HS-27A (cell line): ENCODE measurements at regions not wholly inside any gene's neighbourhood (a gene's known extent, or its start where the extent isn't known, plus 50 kb on each side); places are given as distances from the start of the nearest gene placed in this dataset.
A peak's percentile ranks its signal among the peaks of the same experiment; 100 is the strongest.

Source experiments
- DNase-seq: peaks from one replicate; pipeline ENCODE4 v3.0.0-alpha.2; 2012; ENCODE audit warnings: low read depth, missing footprints

- no peak for DNase-seq
Measured at GRCh38 chr1:14100919-14101318, 400.9 kb downstream of the PRDM2 start.

GRCh38 chr1:14102180-14102579, 402.2 kb downstream of the PRDM2 start:
- DNase-seq, result no peak

GRCh38 chr1:14103878-14104430, 404.0 kb downstream of the PRDM2 start:
- DNase-seq, result no peak

GRCh38 chr1:14106126-14106525, 406.1 kb downstream of the PRDM2 start:
- no peak for DNase-seq

- DNase-seq, result no peak
Measured at GRCh38 chr1:14106679-14107313, 406.8 kb downstream of the PRDM2 start.

GRCh38 chr1:14108356-14109275, 408.6 kb downstream of the PRDM2 start:
- no peak for DNase-seq

- no peak for DNase-seq
Measured at GRCh38 chr1:14109276-14109635, 409.3 kb downstream of the PRDM2 start.

- DNase-seq, result no peak
Measured at GRCh38 chr1:14110040-14110439, 410.1 kb downstream of the PRDM2 start.

GRCh38 chr1:14111121-14111520, 411.1 kb downstream of the PRDM2 start:
- DNase-seq, result no peak

GRCh38 chr1:14112613-14113012, 412.6 kb downstream of the PRDM2 start:
- DNase-seq, result no peak

GRCh38 chr1:14113271-14113670, 413.3 kb downstream of the PRDM2 start:
- no peak for DNase-seq

- peak; percentile 51 for DNase-seq
Measured at GRCh38 chr1:14113841-14114567, 414.0 kb downstream of the PRDM2 start.

- no peak for DNase-seq
Measured at GRCh38 chr1:14115976-14116375, 416.0 kb downstream of the PRDM2 start.

GRCh38 chr1:14117700-14118099, 417.7 kb downstream of the PRDM2 start:
- no peak for DNase-seq

- no peak for DNase-seq
Measured at GRCh38 chr1:14118691-14119485, 418.9 kb downstream of the PRDM2 start.

GRCh38 chr1:14120895-14121294, 420.9 kb downstream of the PRDM2 start:
- no peak for DNase-seq

- no peak for DNase-seq
Measured at GRCh38 chr1:14128096-14128495, 428.1 kb downstream of the PRDM2 start.

GRCh38 chr1:14129009-14129408, 429.0 kb downstream of the PRDM2 start:
- DNase-seq, result no peak

GRCh38 chr1:14135070-14135469, 435.1 kb downstream of the PRDM2 start:
- no peak for DNase-seq

GRCh38 chr1:14136152-14136763, 436.3 kb downstream of the PRDM2 start:
- DNase-seq, result no peak

- no peak for DNase-seq
Measured at GRCh38 chr1:14136881-14137280, 436.9 kb downstream of the PRDM2 start.
